Right lobe of liver (tissue), 6 donors: ENCODE measurements at regions not wholly inside any gene's neighbourhood (a gene's known extent, or its start where the extent isn't known, plus 50 kb on each side); places are given as distances from the start of the nearest gene placed in this dataset.

Experiments
- ATAC-seq, 4 donors: fragments of 200-7000 bp; cut with Tn5 transposase; one replicate each; pipeline ENCODE4 v1.9.1; 2020; ENCODE audit warnings: mild to moderate bottlenecking in 4 of 4, moderate library complexity in 4 of 4
- DNase-seq, 3 donors: peaks; one replicate each; pipeline ENCODE4 v3.0.0-alpha.2; 2020
- H3K27ac ChIP-seq, 3 donors: fragments of 200-600 bp; one replicate each; pipeline ENCODE4 v1.8.0; 2022
- H3K27me3 ChIP-seq, 2 donors: fragments of 200-600 bp; one replicate each; pipeline ENCODE4 v1.8.0; 2022
- H3K36me3 ChIP-seq, 4 donors: fragments of 200-600 bp; sonication (generic) in 1 of 4; one replicate each; pipeline versions ENCODE4 v1.5.1 to v1.8.0; 2017 to 2022; ENCODE audit warnings: control low read depth in 1 of 4
- H3K4me1 ChIP-seq, 4 donors: fragments of 200-600 bp; sonication (generic) in 1 of 4; one replicate each; pipeline versions ENCODE4 v1.5.1 to v1.8.0; 2017 to 2022; ENCODE audit warnings: control low read depth in 1 of 4
- H3K4me3 ChIP-seq, 3 donors: fragments of 200-600 bp; one replicate each; pipeline ENCODE4 v1.8.0; 2022
- H3K9me3 ChIP-seq, 4 donors: fragments of 200-600 bp; sonication (generic) in 1 of 4; one replicate each; pipeline versions ENCODE4 v1.5.1 to v1.8.0; 2017 to 2022; ENCODE audit warnings: control low read depth in 1 of 4
- CTCF ChIP-seq, 4 donors: fragments of 200-600 bp in 3 of 4; fragments of 450-650 bp in 1 of 4; IDR thresholded peaks; one replicate each; pipeline versions ENCODE4 v1.5.1 to v1.8.0; 2016 to 2022; ENCODE audit warnings: antibody characterized with exemption in 4 of 4, mild to moderate bottlenecking in 2 of 4
- POLR2A ChIP-seq: fragments of 450-650 bp; IDR thresholded peaks from one replicate; pipeline ENCODE4 v1.6.1; 2017; ENCODE audit warnings: antibody characterized with exemption, mild to moderate bottlenecking
- WGBS: methylation state at CpG from one replicate; pipeline ENCODE4 v1.1.6; 2018; ENCODE audit warnings: low coverage, low lambda C conversion rate; ENCODE audit not compliant: insufficient coverage; ENCODE audit errors: missing lambda C conversion rate; 5-methylcytosine and 5-hydroxymethylcytosine counted together
- intact Hi-C, 2 donors: fragments of 100-400 bp; cut with DNase I; formaldehyde crosslinking; loops; one replicate each; pipeline versions ENCODE4 v1.11.2 to v1.14.1; 2022
- donor health status: DM: no; HTN: yes; CAD: no.
- donor health status: DM: no; HTN: no; CAD: no.
- donor health status: DM: no; HTN: no; CAD: no.
- donor health status: DM: no; HTN: yes; CAD: no.
- donor health status: DM: no; HTN: yes; CAD: no.

GRCh38 chr15:37452498-37452897 lies 352.1 kb upstream of the MEIS2 start:
- H3K9me3 ChIP-seq = no peaks in the 10 kb centered on the region
- no peak for DNase-seq
- no peaks in the 10 kb centered on the region for H3K4me1 ChIP-seq
- TF ChIP-seq POLR2A (no peak), CTCF (IDR thresholded peaks at IDR 0.05) (no peak)
- no peaks in the 10 kb centered on the region for H3K27me3 ChIP-seq
- intact Hi-C loops = no loop called here
- H3K4me3 ChIP-seq = no peak overlapping the region
- WGBS = no CpG with 5 or more reads among the region's 1 CpG
- H3K27ac ChIP-seq = no peak overlapping the region
- no peaks in the 10 kb centered on the region for H3K36me3 ChIP-seq
- no peak for ATAC-seq

GRCh38 chr15:37480482-37480881 lies 380.1 kb upstream of the MEIS2 start:
- no peaks in the 10 kb centered on the region for H3K36me3 ChIP-seq
- no peak for DNase-seq
- H3K9me3 ChIP-seq = no peaks in the 10 kb centered on the region
- TF ChIP-seq CTCF (IDR thresholded peaks at IDR 0.05) (no peak), POLR2A (no peak)
- H3K4me3 ChIP-seq = no peak overlapping the region
- no peaks in the 10 kb centered on the region for H3K4me1 ChIP-seq
- no peaks in the 10 kb centered on the region for H3K27me3 ChIP-seq
- intact Hi-C loops = no loop called here
- WGBS = 44% methylated on average over 3 of the region's 3 CpGs
- no peak overlapping the region for H3K27ac ChIP-seq
- ATAC-seq = no peak

GRCh38 chr15:37481126-37481525 lies 380.8 kb upstream of the MEIS2 start:
- Histone ChIP-seq H3K4me1 (no peaks in the 10 kb centered on the region), H3K27ac (no peak overlapping the region), H3K36me3 (no peaks in the 10 kb centered on the region), H3K9me3 (no peaks in the 10 kb centered on the region), H3K27me3 (no peaks in the 10 kb centered on the region), H3K4me3 (no peak overlapping the region)
- TF ChIP-seq CTCF (IDR thresholded peaks at IDR 0.05) (no peak), POLR2A (no peak)
- intact Hi-C loops = no loop called here
- 83% methylated on average over 1 of the region's 1 CpG for WGBS
- DNase-seq (no peak), ATAC-seq (no peak)

- Histone ChIP-seq H3K4me1 (no peaks in the 10 kb centered on the region), H3K27me3 (no peaks in the 10 kb centered on the region), H3K27ac (no peak overlapping the region), H3K36me3 (no peaks in the 10 kb centered on the region), H3K4me3 (no peak overlapping the region), H3K9me3 (no peaks in the 10 kb centered on the region)
- WGBS = 53% methylated on average over 2 of the region's 6 CpGs
- intact Hi-C loops = no loop called here
- no peak for DNase-seq
- ATAC-seq = no peak
- TF ChIP-seq CTCF (IDR thresholded peaks at IDR 0.05) (no peak), POLR2A (no peak)
Measured at GRCh38 chr15:37483779-37484178, 383.4 kb upstream of the MEIS2 start.

GRCh38 chr15:37485056-37485455 lies 384.7 kb upstream of the MEIS2 start:
- Histone ChIP-seq H3K4me3 (no peak overlapping the region), H3K36me3 (no peaks in the 10 kb centered on the region), H3K27ac (no peak overlapping the region), H3K4me1 (no peaks in the 10 kb centered on the region), H3K9me3 (no peaks in the 10 kb centered on the region), H3K27me3 (no peaks in the 10 kb centered on the region)
- TF ChIP-seq POLR2A (no peak), CTCF (IDR thresholded peaks at IDR 0.05) (no peak)
- DNase-seq = no peak
- ATAC-seq = no peak
- intact Hi-C loops = no loop called here
- 70% methylated on average over 4 of the region's 4 CpGs for WGBS
